Neuronal stem cell (in vitro differentiated cells): ENCODE measurements at regions not wholly inside any gene's neighbourhood (a gene's known extent, or its start where the extent isn't known, plus 50 kb on each side); places are given as distances from the start of the nearest gene placed in this dataset.

ENCODE experiments used
- DNase-seq: peaks from one replicate; pipeline ENCODE4 v3.0.0-alpha.2; 2013; ENCODE audit warnings: low spot score
- H2AFZ ChIP-seq: one replicate; pipeline ENCODE4 v1.6.1; 2013; ENCODE audit warnings: mild to moderate bottlenecking, low read length, inconsistent platforms
- H2AK5ac ChIP-seq: 2 replicates; pipeline ENCODE4 v1.6.1; 2013; ENCODE audit warnings: low read depth, mild to moderate bottlenecking, inconsistent platforms, low read length, moderate library complexity, mixed read lengths
- H2BK120ac ChIP-seq: 2 replicates; pipeline ENCODE4 v1.6.1; 2013; ENCODE audit warnings: low read depth, mild to moderate bottlenecking, inconsistent platforms, low read length, moderate library complexity, mixed read lengths
- H2BK12ac ChIP-seq: one replicate; pipeline ENCODE4 v1.6.1; 2013; ENCODE audit warnings: low read length, inconsistent platforms
- H2BK15ac ChIP-seq: 2 replicates; pipeline ENCODE4 v1.6.1; 2013; ENCODE audit warnings: mild to moderate bottlenecking, low read length, inconsistent platforms, mixed read lengths
- H2BK5ac ChIP-seq: one replicate; pipeline ENCODE4 v1.6.1; 2013; ENCODE audit warnings: inconsistent platforms, mild to moderate bottlenecking, low read length, moderate library complexity
- H3K14ac ChIP-seq: one replicate; pipeline ENCODE4 v1.6.1; 2013; ENCODE audit warnings: low read length, inconsistent platforms
- H3K18ac ChIP-seq: 2 replicates; pipeline ENCODE4 v1.6.1; 2013; ENCODE audit warnings: low read length, inconsistent platforms
- H3K23ac ChIP-seq: 2 replicates; pipeline ENCODE4 v1.6.1; 2013; ENCODE audit warnings: low read depth, mild to moderate bottlenecking, mixed read lengths, low read length, inconsistent platforms; ENCODE audit not compliant: poor library complexity
- H3K27ac ChIP-seq: replicated peaks from 3 replicates; pipeline ENCODE4 v1.5.1; 2013; ENCODE audit warnings: low read length, inconsistent platforms
- H3K27me3 ChIP-seq, 3 experiments: 2 replicates each; pipeline ENCODE4 v1.6.1; 2013; ENCODE audit warnings: low read length in 3 of 3, mild to moderate bottlenecking in 2 of 3, inconsistent platforms in 1 of 3, low read depth in 1 of 3, mixed read lengths in 1 of 3, moderate library complexity in 1 of 3; ENCODE audit not compliant: control insufficient read depth in 3 of 3, insufficient read depth in 3 of 3
- H3K36me3 ChIP-seq, 2 donors: replicated peaks in 1 of 2; 2 replicates each; pipeline ENCODE4 v1.6.1; 2013; ENCODE audit warnings: low read length in 2 of 2; ENCODE audit not compliant: control insufficient read depth in 2 of 2, insufficient read depth in 2 of 2
- H3K4ac ChIP-seq: 2 replicates; pipeline ENCODE4 v1.6.1; 2013; ENCODE audit warnings: inconsistent platforms, mild to moderate bottlenecking, low read length, moderate library complexity
- H3K4me1 ChIP-seq, 2 donors: 1 replicate in 1 of 2; 2 replicates in 1 of 2; pipeline ENCODE4 v1.6.1; 2013; ENCODE audit warnings: low read length in 2 of 2, low read depth in 1 of 2; ENCODE audit not compliant: control insufficient read depth in 2 of 2, insufficient read depth in 1 of 2
- H3K4me2 ChIP-seq: one replicate; pipeline ENCODE4 v1.6.1; 2013; ENCODE audit warnings: mild to moderate bottlenecking, low read length, inconsistent platforms; ENCODE audit not compliant: insufficient read depth, poor library complexity, severe bottlenecking
- H3K4me3 ChIP-seq, 2 donors: 2 replicates each; pipeline ENCODE4 v1.5.1; 2013; ENCODE audit warnings: low read length in 2 of 2, mild to moderate bottlenecking in 2 of 2, inconsistent platforms in 1 of 2, moderate library complexity in 1 of 2
- H3K79me1 ChIP-seq: one replicate; pipeline ENCODE4 v1.6.1; 2013; ENCODE audit warnings: low read depth, mild to moderate bottlenecking, inconsistent platforms, low read length, moderate library complexity
- H3K9ac ChIP-seq: one replicate; pipeline ENCODE4 v1.6.1; 2013; ENCODE audit warnings: mild to moderate bottlenecking, low read depth, low read length, inconsistent platforms; ENCODE audit not compliant: poor library complexity
- H3K9me3 ChIP-seq, 2 donors: replicated peaks in 1 of 2; 2 replicates each; pipeline versions ENCODE3 to v1.6.1; 2013; ENCODE audit warnings: low read length in 2 of 2, mild to moderate bottlenecking in 2 of 2, inconsistent platforms in 1 of 2, low read depth in 1 of 2, mixed read lengths in 1 of 2, moderate library complexity in 1 of 2; ENCODE audit not compliant: control insufficient read depth in 2 of 2, insufficient read depth in 1 of 2
- H4K8ac ChIP-seq: one replicate; pipeline ENCODE4 v1.6.1; 2013; ENCODE audit warnings: low read depth, mild to moderate bottlenecking, inconsistent platforms, low read length, moderate library complexity
- H4K91ac ChIP-seq: one replicate; pipeline ENCODE4 v1.6.1; 2013; ENCODE audit warnings: low read length, low read depth, mild to moderate bottlenecking, inconsistent platforms; ENCODE audit not compliant: poor library complexity
- WGBS, 2 donors: extraction: QIAGEN DNeasy Blood & Tissue Kit; methylation state at CpG; one replicate each; pipeline ENCODE4 v1.1.7; 2013; ENCODE audit warnings: missing lambda C conversion rate in 2 of 2, mixed read lengths in 1 of 2; ENCODE audit not compliant: insufficient read length in 2 of 2, insufficient replicate concordance in 1 of 2; ENCODE audit errors: extremely low coverage in 2 of 2; 5-methylcytosine and 5-hydroxymethylcytosine counted together

- no peak overlapping the region for H2AFZ ChIP-seq
- no peak overlapping the region for H3K23ac ChIP-seq
- no CpG with 5 or more reads among the region's 1 CpG for WGBS, 2 donors
- no peak overlapping the region for H2BK15ac ChIP-seq
- H2BK120ac ChIP-seq: no peak overlapping the region
- H3K4ac ChIP-seq: no peak overlapping the region
- no peak overlapping the region for H2BK12ac ChIP-seq
- no peaks in the 10 kb centered on the region for H3K79me1 ChIP-seq
- no peak overlapping the region for H3K4me3 ChIP-seq
- no peaks in the 10 kb centered on the region for H3K9me3 ChIP-seq
- no peak overlapping the region for H4K8ac ChIP-seq
- H3K14ac ChIP-seq: no peak overlapping the region
- H3K18ac ChIP-seq: no peak overlapping the region
- no peak overlapping the region for H3K4me2 ChIP-seq
- no peaks in the 10 kb centered on the region for H3K27me3 ChIP-seq
- no peak for DNase-seq
- no peak overlapping the region for H2BK5ac ChIP-seq
- H4K91ac ChIP-seq: no peak overlapping the region
- H3K9ac ChIP-seq: no peak overlapping the region
- no peaks in the 10 kb centered on the region for H3K36me3 ChIP-seq
- no peak overlapping the region for H3K27ac ChIP-seq
- H2AK5ac ChIP-seq: no peak overlapping the region
- H3K4me1 ChIP-seq: no peaks in the 10 kb centered on the region
Observed at GRCh38 chr20:52761867-52762266, 210.3 kb upstream of the TSHZ2 start.

GRCh38 chr20:52760791-52761190 is 211.4 kb upstream of the TSHZ2 start:
- DNase-seq: no peak
- Histone ChIP-seq H3K4me1 (no peaks in the 10 kb centered on the region), H3K4me2 (no peak overlapping the region), H3K14ac (no peak overlapping the region), H2BK5ac (no peak overlapping the region), H3K23ac (no peak overlapping the region), H2BK120ac (no peak overlapping the region), H4K91ac (no peak overlapping the region), H3K18ac (no peak overlapping the region), H2AK5ac (no peak overlapping the region), H3K79me1 (no peaks in the 10 kb centered on the region), H4K8ac (no peak overlapping the region), H3K9ac (no peak overlapping the region), H3K4ac (no peak overlapping the region), H3K4me3 (no peak overlapping the region), H2AFZ (no peak overlapping the region), H2BK12ac (no peak overlapping the region), H2BK15ac (no peak overlapping the region), H3K27me3 (no peaks in the 10 kb centered on the region), H3K36me3 (no peaks in the 10 kb centered on the region), H3K9me3 (no peaks in the 10 kb centered on the region), H3K27ac (no peak overlapping the region)
- no CpG with 5 or more reads among the region's 3 CpGs for WGBS, 2 donors

GRCh38 chr20:52757411-52757810 is 214.7 kb upstream of the TSHZ2 start:
- Histone ChIP-seq H3K14ac (no peak overlapping the region), H3K4ac (no peak overlapping the region), H3K18ac (no peak overlapping the region), H2BK15ac (no peak overlapping the region), H4K8ac (no peak overlapping the region), H3K9ac (no peak overlapping the region), H3K23ac (no peak overlapping the region), H2BK5ac (no peak overlapping the region), H2BK120ac (no peak overlapping the region), H3K27me3 (no peaks in the 10 kb centered on the region), H3K4me1 (no peaks in the 10 kb centered on the region), H3K4me2 (no peak overlapping the region), H2AFZ (no peak overlapping the region), H2AK5ac (no peak overlapping the region), H3K27ac (no peak overlapping the region), H2BK12ac (no peak overlapping the region), H3K9me3 (peaks cover 0 to 2% of the 10 kb centered on the region in 2 donors), H3K4me3 (no peak overlapping the region), H4K91ac (no peak overlapping the region), H3K79me1 (no peaks in the 10 kb centered on the region), H3K36me3 (no peaks in the 10 kb centered on the region)
- no peak for DNase-seq
- WGBS, 2 donors: no CpG with 5 or more reads among the region's 3 CpGs

- Histone ChIP-seq H3K4ac (no peak overlapping the region), H2AK5ac (no peak overlapping the region), H2AFZ (no peak overlapping the region), H3K9ac (no peak overlapping the region), H4K91ac (no peak overlapping the region), H3K23ac (no peak overlapping the region), H3K14ac (no peak overlapping the region), H2BK12ac (no peak overlapping the region), H4K8ac (no peak overlapping the region), H3K4me2 (no peak overlapping the region), H2BK15ac (no peak overlapping the region), H3K27ac (no peak overlapping the region), H3K36me3 (no peaks in the 10 kb centered on the region), H3K27me3 (no peaks in the 10 kb centered on the region), H2BK5ac (no peak overlapping the region), H3K4me3 (no peak overlapping the region), H3K18ac (no peak overlapping the region), H3K4me1 (no peaks in the 10 kb centered on the region), H2BK120ac (no peak overlapping the region), H3K9me3 (peaks cover 0 to 2% of the 10 kb centered on the region in 2 donors), H3K79me1 (no peaks in the 10 kb centered on the region)
- no CpG with 5 or more reads among the region's 1 CpG for WGBS, 2 donors
- no peak for DNase-seq
Observed at GRCh38 chr20:52755744-52756143, 216.4 kb upstream of the TSHZ2 start.
